Kidney (tissue), 13 donors: ENCODE measurements at regions not wholly inside any gene's neighbourhood (a gene's known extent, or its start where the extent isn't known, plus 50 kb on each side); places are given as distances from the start of the nearest gene placed in this dataset.

Experiments
- DNase-seq, 5 donors: peaks; one replicate each; pipeline ENCODE4 v3.0.0-alpha.2; 2013 to 2020
- FAIRE-seq: peaks from 2 replicates; lab custom pipeline; 2012; peaks lifted over from hg19 to GRCh38; lab: Jason Lieb, UNC
- H3K27ac ChIP-seq, 2 donors: one replicate each; pipeline ENCODE4 v1.7.0; 2013; ENCODE audit warnings: low read depth in 2 of 2, low read length in 2 of 2, inconsistent platforms in 1 of 2
- H3K27me3 ChIP-seq: one replicate; pipeline ENCODE4 v1.7.1; 2013; ENCODE audit warnings: low read length, inconsistent platforms; ENCODE audit not compliant: control insufficient read depth, insufficient read depth
- H3K36me3 ChIP-seq, 3 donors: one replicate each; pipeline versions ENCODE4 v1.7.0 to v1.7.1; 2013; ENCODE audit warnings: low read length in 3 of 3, control low read depth in 1 of 3, inconsistent platforms in 1 of 3; ENCODE audit not compliant: insufficient read depth in 3 of 3, control insufficient read depth in 2 of 3
- H3K4me1 ChIP-seq, 3 donors: one replicate each; pipeline versions ENCODE4 v1.7.0 to v1.7.1; 2013; ENCODE audit warnings: low read length in 3 of 3, inconsistent platforms in 1 of 3, low read depth in 1 of 3; ENCODE audit not compliant: control insufficient read depth in 2 of 3, insufficient read depth in 2 of 3
- H3K4me3 ChIP-seq, 3 donors: one replicate each; pipeline versions ENCODE4 v1.7.0 to v1.8.1; 2013; ENCODE audit warnings: low read length in 3 of 3, control low read depth in 1 of 3, inconsistent platforms in 1 of 3
- H3K9ac ChIP-seq, 3 donors: one replicate each; pipeline versions ENCODE4 v1.7.0 to v1.7.1; 2013; ENCODE audit warnings: low read length in 3 of 3, control low read depth in 1 of 3, inconsistent platforms in 1 of 3
- H3K9me3 ChIP-seq, 3 donors: one replicate each; pipeline versions ENCODE4 v1.7.0 to v1.7.1; 2013; ENCODE audit warnings: low read length in 3 of 3, control low read depth in 1 of 3, inconsistent platforms in 1 of 3; ENCODE audit not compliant: control insufficient read depth in 2 of 3, insufficient read depth in 1 of 3
- CTCF ChIP-seq: IDR thresholded peaks from 3 replicates; pipeline ENCODE4 v1.5.1; 2012; ENCODE audit warnings: mild to moderate bottlenecking, moderate library complexity, borderline replicate concordance; ENCODE audit not compliant: insufficient read depth; ENCODE audit errors: extremely low read depth
- intact Hi-C: fragments of 100-400 bp; cut with DNase I; formaldehyde crosslinking; loops from one replicate; pipeline ENCODE4 v1.11.1; 2022
- donor health status: control.
- donor health status: control.
- donor health status: control.
- donor health status: control.
- donor health status: control.
- donor health status: DM: yes; HTN: yes; CAD: no.
- donor health status: Normal renal cell carcinoma (clear cell type).

- H3K36me3 ChIP-seq, result no peaks in the 10 kb centered on the region
- FAIRE-seq (no peak), DNase-seq (no peak)
- no peak for TF ChIP-seq CTCF
- H3K9ac ChIP-seq, result no peak overlapping the region
- H3K9me3 ChIP-seq, result no peaks in the 10 kb centered on the region
- H3K4me1 ChIP-seq, result peaks cover 0 to 2% (median 0%) of the 10 kb centered on the region in 3 donors
- no peak overlapping the region for H3K27ac ChIP-seq
- no peak overlapping the region for H3K4me3 ChIP-seq
- intact Hi-C loops, result no loop called here
- no peaks in the 10 kb centered on the region for H3K27me3 ChIP-seq
Measured at GRCh38 chr20:52847731-52848359, 124.3 kb upstream of the TSHZ2 start.

GRCh38 chr20:52847029-52847660 is 125.0 kb upstream of the TSHZ2 start:
- Histone ChIP-seq H3K27ac (no peak overlapping the region), H3K36me3 (no peaks in the 10 kb centered on the region), H3K4me1 (no peaks in the 10 kb centered on the region), H3K9me3 (no peaks in the 10 kb centered on the region), H3K27me3 (no peaks in the 10 kb centered on the region), H3K4me3 (no peak overlapping the region), H3K9ac (no peak overlapping the region)
- DNase-seq, result no peak
- FAIRE-seq, result no peak
- TF ChIP-seq CTCF, result no peak
- intact Hi-C loops, result no loop called here

GRCh38 chr20:52845044-52845443 is 127.1 kb upstream of the TSHZ2 start:
- Histone ChIP-seq H3K9ac (no peak overlapping the region), H3K36me3 (no peaks in the 10 kb centered on the region), H3K27ac (no peak overlapping the region), H3K9me3 (no peaks in the 10 kb centered on the region), H3K4me1 (no peaks in the 10 kb centered on the region), H3K4me3 (no peak overlapping the region), H3K27me3 (no peaks in the 10 kb centered on the region)
- intact Hi-C loops, result no loop called here
- TF ChIP-seq CTCF, result no peak
- DNase-seq (no peak), FAIRE-seq (no peak)
